ENCODE measurements at regions not wholly inside any gene's neighbourhood (a gene's known extent, or its start where the extent isn't known, plus 50 kb on each side); places are given as distances from the start of the nearest gene placed in this dataset.
"Not testable (repeated sequence)": the region's sequence is repeated elsewhere in the genome, so short reads cannot be mapped to it uniquely, and the experiment has no call there.

- TF ChIP-seq, protein P1, sequence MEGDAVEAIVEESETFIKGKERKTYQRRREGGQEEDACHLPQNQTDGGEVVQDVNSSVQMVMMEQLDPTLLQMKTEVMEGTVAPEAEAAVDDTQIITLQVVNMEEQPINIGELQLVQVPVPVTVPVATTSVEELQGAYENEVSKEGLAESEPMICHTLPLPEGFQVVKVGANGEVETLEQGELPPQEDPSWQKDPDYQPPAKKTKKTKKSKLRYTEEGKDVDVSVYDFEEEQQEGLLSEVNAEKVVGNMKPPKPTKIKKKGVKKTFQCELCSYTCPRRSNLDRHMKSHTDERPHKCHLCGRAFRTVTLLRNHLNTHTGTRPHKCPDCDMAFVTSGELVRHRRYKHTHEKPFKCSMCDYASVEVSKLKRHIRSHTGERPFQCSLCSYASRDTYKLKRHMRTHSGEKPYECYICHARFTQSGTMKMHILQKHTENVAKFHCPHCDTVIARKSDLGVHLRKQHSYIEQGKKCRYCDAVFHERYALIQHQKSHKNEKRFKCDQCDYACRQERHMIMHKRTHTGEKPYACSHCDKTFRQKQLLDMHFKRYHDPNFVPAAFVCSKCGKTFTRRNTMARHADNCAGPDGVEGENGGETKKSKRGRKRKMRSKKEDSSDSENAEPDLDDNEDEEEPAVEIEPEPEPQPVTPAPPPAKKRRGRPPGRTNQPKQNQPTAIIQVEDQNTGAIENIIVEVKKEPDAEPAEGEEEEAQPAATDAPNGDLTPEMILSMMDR (conservative IDR thresholded peaks at IDR 0.05; ENCODE audit: low read depth, low read length): no peak
- no peak overlapping the region for H3K4me3 ChIP-seq (ENCODE audit: low read depth, low read length)
- no peak for DNase-seq (ENCODE audit: low read depth)
Observed at GRCh38 chr6:86487660-86488221, 449.6 kb upstream of the HTR1E start.

DNA sequence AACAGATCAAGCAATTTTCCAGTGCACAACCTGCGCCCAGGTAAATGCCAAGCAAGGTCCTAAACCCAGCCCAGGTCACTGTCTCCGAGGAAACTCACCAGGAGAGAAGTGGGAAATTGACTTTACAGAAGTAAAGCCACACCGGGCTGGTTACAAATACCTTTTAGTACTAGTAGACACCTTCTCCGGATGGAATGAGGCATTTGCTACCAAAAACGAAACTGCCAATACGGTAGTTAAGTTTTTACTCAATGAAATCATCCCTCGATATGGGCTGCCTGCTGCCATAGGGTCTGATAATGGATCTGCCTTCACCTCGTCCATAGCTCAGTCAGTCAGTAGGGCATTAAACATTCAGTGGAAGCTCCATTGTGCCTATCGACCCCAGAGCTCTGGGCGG lies 459.0 kb upstream of the HTR1E start:
- not testable (repeated sequence) for DNase-seq (ENCODE audit: low read depth); H3K4me3 ChIP-seq (ENCODE audit: low read depth, low read length)

DNA sequence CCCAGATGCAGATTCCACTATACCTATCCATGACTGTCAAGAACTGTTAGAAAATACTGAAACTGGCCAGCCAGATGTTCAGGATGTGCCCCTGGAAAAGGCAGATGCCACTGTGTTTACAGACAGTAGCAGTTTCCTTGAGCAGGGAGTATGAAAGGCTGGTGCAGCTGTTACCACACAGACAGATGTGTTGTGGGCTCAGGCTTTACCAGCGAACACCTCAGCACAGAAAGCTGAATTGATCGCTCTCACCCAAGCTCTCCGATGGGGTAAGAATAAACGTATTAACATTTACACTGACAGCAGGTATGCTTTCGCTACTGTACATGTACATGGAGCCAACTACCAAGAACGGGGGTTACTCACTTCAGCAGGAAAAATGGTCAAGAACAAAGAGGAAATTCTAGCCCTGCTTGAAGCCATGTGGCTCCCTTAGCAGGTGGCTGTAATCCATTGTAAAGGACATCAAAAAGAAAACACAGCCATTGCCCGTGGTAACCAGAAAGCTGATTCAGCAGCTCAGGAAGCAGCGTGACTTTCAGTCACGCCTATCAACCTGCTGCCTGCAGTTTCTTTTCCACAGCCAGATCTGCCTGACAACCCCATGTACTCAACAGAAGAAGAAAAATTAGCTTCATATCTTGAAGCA lies 459.7 kb upstream of the HTR1E start:
- TF ChIP-seq, protein P1 (conservative IDR thresholded peaks at IDR 0.05; ENCODE audit: low read depth, low read length): no peak
- no peak for DNase-seq (ENCODE audit: low read depth)
- H3K4me3 ChIP-seq (ENCODE audit: low read depth, low read length): no peak overlapping the region

GRCh38 chr6:86476311-86476710 lies 461.0 kb upstream of the HTR1E start:
- no peak overlapping the region for H3K4me3 ChIP-seq (ENCODE audit: low read depth, low read length)
- TF ChIP-seq, protein P1 (conservative IDR thresholded peaks at IDR 0.05; ENCODE audit: low read depth, low read length): no peak
- no peak for DNase-seq (ENCODE audit: low read depth)

DNA sequence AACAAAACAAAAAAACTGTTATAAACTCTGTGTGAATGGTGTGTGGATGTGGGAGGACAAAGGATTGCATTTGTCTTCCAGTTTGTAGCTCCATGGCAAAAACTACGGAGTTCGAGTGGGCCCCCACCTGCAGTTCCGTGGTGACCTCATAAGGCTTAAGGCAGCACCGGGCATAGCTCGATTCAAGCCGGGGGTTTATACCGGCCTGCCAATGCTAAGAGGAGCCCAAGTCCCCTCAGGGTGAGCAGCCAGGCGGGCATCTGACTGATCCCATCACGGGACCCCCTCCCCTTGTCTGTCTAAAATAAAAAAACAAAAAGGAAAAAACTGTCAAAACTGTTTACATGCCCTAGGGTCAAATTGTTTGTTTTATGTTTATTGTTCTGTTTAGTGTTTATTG lies 463.2 kb upstream of the HTR1E start:
- no peak for DNase-seq (ENCODE audit: low read depth)
- H3K4me3 ChIP-seq (ENCODE audit: low read depth, low read length): no peak overlapping the region
- TF ChIP-seq, protein P1 (conservative IDR thresholded peaks at IDR 0.05; ENCODE audit: low read depth, low read length): no peak

- TF ChIP-seq, protein P1 (conservative IDR thresholded peaks at IDR 0.05; ENCODE audit: low read depth, low read length): no peak
- no peak for DNase-seq (ENCODE audit: low read depth)
- no peak overlapping the region for H3K4me3 ChIP-seq (ENCODE audit: low read depth, low read length)
Observed at GRCh38 chr6:86471791-86472190, 465.5 kb upstream of the HTR1E start.

DNA sequence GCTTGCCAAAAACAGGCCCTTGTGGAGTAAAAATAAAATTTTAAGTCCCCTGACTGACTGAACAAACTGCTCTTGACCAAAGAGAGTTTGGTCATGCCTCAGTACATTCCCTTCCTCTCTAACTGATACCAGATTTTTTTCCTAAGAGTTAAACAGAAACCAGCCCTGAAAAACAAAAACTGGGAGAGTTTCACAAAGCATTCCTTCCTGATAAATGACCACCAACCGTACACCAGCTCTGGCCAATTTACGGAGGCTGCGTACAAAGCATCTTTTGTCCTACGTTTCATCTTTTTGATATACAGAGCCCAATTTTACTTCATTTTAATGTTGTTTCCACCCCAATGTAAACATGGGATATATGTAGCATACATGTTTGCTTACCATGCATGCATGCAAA lies 477.4 kb upstream of the HTR1E start:
- H3K4me3 ChIP-seq (ENCODE audit: low read depth, low read length): no peak overlapping the region
- DNase-seq (ENCODE audit: low read depth): no peak
- TF ChIP-seq, protein P1 (conservative IDR thresholded peaks at IDR 0.05; ENCODE audit: low read depth, low read length): no peak

All from choroid plexus epithelial cell (primary cell).